Endothelial cell (in vitro differentiated cells): ENCODE measurements at regions not wholly inside any gene's neighbourhood (a gene's known extent, or its start where the extent isn't known, plus 50 kb on each side); places are given as distances from the start of the nearest gene placed in this dataset.
"Not testable (repeated sequence)": the region's sequence is repeated elsewhere in the genome, so short reads cannot be mapped to it uniquely, and the experiment has no call there.

ENCODE experiments used
- DNase-seq: peaks from one replicate; pipeline ENCODE4 v3.0.0; 2021; ENCODE audit warnings: low spot score
- H3K27ac Mint-ChIP-seq: one replicate; pipeline ENCODE4 v1.8.0; 2021; ENCODE audit warnings: mixed read lengths, inconsistent platforms; ENCODE audit not compliant: unreplicated experiment
- H3K27me3 Mint-ChIP-seq: one replicate; pipeline ENCODE4 v1.8.0; 2021; ENCODE audit warnings: mild to moderate bottlenecking, moderate library complexity, mixed read lengths, inconsistent platforms; ENCODE audit not compliant: unreplicated experiment
- H3K36me3 Mint-ChIP-seq: one replicate; pipeline ENCODE4 v1.8.0; 2021; ENCODE audit warnings: mild to moderate bottlenecking, low read depth, mixed read lengths, inconsistent platforms; ENCODE audit not compliant: unreplicated experiment
- H3K4me1 Mint-ChIP-seq: one replicate; pipeline ENCODE4 v1.8.0; 2021; ENCODE audit warnings: mild to moderate bottlenecking, mixed read lengths, inconsistent platforms; ENCODE audit not compliant: unreplicated experiment
- H3K4me3 Mint-ChIP-seq: one replicate; pipeline ENCODE4 v1.8.0; 2021; ENCODE audit warnings: mild to moderate bottlenecking, mixed read lengths, inconsistent platforms; ENCODE audit not compliant: unreplicated experiment
- H3K9me3 Mint-ChIP-seq: one replicate; pipeline ENCODE4 v1.8.0; 2021; ENCODE audit warnings: mixed read lengths, inconsistent platforms; ENCODE audit not compliant: unreplicated experiment
- TF ChIP-seq, protein P1 (sequence below): fragments of 200-600 bp; sonication (generic); IDR thresholded peaks from one replicate; pipeline ENCODE4 v1.5.0; 2021; ENCODE audit warnings: antibody characterized with exemption; ENCODE audit not compliant: unreplicated experiment

DNA sequence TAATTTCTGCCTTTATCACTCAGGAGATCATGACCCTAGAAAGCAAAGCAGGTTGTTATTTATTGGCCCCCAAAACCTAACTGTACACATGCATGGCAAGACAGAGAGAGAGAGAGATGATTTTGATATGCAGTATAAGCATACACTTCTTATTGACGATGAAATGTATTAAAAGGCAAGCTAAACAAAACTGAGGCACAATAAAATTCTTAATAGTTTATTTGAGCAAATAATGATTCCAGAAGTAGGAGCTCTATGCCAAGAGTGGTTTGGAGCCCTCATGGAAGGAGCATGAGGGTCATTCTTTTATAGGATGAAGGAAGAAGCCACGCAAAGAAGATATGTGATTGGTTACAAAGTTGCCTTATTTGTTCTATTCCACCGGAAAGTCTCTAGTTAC is 616.0 kb downstream of the FBXO15 start:
- peaks cover 5% of the 10 kb centered on the region for H3K4me1 Mint-ChIP-seq
- no peaks in the 10 kb centered on the region for H3K36me3 Mint-ChIP-seq
- no peak overlapping the region for H3K27ac Mint-ChIP-seq
- DNase-seq = no peak
- H3K27me3 Mint-ChIP-seq = peaks cover 2% of the 10 kb centered on the region
- TF ChIP-seq, protein P1, sequence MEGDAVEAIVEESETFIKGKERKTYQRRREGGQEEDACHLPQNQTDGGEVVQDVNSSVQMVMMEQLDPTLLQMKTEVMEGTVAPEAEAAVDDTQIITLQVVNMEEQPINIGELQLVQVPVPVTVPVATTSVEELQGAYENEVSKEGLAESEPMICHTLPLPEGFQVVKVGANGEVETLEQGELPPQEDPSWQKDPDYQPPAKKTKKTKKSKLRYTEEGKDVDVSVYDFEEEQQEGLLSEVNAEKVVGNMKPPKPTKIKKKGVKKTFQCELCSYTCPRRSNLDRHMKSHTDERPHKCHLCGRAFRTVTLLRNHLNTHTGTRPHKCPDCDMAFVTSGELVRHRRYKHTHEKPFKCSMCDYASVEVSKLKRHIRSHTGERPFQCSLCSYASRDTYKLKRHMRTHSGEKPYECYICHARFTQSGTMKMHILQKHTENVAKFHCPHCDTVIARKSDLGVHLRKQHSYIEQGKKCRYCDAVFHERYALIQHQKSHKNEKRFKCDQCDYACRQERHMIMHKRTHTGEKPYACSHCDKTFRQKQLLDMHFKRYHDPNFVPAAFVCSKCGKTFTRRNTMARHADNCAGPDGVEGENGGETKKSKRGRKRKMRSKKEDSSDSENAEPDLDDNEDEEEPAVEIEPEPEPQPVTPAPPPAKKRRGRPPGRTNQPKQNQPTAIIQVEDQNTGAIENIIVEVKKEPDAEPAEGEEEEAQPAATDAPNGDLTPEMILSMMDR = no peak
- H3K9me3 Mint-ChIP-seq = no peaks in the 10 kb centered on the region
- no peak overlapping the region for H3K4me3 Mint-ChIP-seq

DNA sequence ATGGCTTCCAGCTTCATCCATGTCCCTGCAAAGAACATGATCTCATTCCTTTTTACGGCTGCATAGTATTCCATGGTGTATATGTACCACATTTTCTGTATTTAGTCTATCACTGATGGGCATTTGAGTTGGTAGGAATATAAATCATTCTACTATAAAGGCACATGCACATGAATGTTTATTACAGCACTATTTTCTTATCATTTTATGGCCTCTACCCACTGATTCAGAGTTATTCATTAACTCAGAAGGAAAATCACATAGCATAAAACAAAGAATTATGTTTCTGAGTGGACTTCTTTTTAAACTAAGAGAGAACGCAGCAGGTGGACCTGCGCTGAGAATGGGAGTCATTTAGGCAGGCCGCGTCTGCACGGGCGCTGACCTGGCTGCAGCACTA is 619.6 kb downstream of the FBXO15 start:
- TF ChIP-seq, protein P1 = no peak
- no peaks in the 10 kb centered on the region for H3K4me1 Mint-ChIP-seq
- H3K27ac Mint-ChIP-seq = no peak overlapping the region
- H3K36me3 Mint-ChIP-seq = no peaks in the 10 kb centered on the region
- no peaks in the 10 kb centered on the region for H3K27me3 Mint-ChIP-seq
- DNase-seq = no peak
- H3K4me3 Mint-ChIP-seq = no peak overlapping the region
- H3K9me3 Mint-ChIP-seq = no peaks in the 10 kb centered on the region

DNA sequence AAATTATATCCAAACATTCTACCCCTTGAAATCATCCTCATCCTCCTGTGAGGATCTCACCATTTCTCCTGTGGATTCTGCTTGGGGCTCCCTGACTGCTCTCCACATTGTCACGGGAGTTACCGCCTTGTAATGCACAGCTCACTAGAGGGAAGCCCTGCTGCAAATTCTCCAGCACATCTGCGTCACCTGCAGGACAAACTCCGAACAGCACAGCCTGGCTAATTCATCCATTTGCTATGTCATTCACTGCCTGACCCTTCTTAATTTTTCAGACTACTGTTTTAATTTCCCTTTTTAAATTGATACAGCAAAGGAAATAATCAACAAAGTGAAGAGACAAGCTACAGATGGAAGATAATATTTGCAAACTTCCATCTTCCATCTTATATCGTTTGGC is 627.4 kb downstream of the FBXO15 start:
- no peaks in the 10 kb centered on the region for H3K4me1 Mint-ChIP-seq
- no peaks in the 10 kb centered on the region for H3K36me3 Mint-ChIP-seq
- peak; percentile 38 for DNase-seq
- peaks cover 1% of the 10 kb centered on the region for H3K27me3 Mint-ChIP-seq
- H3K27ac Mint-ChIP-seq = no peak overlapping the region
- no peak overlapping the region for H3K4me3 Mint-ChIP-seq
- TF ChIP-seq, protein P1 = peak; percentile 53
- H3K9me3 Mint-ChIP-seq = no peaks in the 10 kb centered on the region

DNA sequence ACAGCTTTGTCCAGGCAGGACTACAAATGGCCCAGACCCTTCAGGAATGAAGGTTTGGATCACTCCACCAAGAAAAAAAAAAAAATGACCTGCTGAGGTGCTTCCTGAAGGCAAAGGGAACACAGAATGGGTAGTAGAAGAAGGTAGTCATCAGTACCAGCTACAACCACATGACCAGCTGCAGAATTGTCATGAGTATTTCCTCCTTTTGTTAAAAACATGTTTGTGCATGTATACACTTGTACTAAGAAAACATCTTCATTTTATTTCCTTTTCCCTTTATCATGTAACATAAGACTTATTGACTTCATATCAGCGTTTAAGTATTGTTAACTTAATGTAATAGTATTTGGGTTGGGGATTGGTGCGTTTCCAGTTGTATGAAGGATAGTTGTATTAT is 631.6 kb downstream of the FBXO15 start:
- not testable (repeated sequence) for H3K36me3 Mint-ChIP-seq, H3K27ac Mint-ChIP-seq, H3K27me3 Mint-ChIP-seq, DNase-seq, H3K4me3 Mint-ChIP-seq, H3K9me3 Mint-ChIP-seq, H3K4me1 Mint-ChIP-seq

DNA sequence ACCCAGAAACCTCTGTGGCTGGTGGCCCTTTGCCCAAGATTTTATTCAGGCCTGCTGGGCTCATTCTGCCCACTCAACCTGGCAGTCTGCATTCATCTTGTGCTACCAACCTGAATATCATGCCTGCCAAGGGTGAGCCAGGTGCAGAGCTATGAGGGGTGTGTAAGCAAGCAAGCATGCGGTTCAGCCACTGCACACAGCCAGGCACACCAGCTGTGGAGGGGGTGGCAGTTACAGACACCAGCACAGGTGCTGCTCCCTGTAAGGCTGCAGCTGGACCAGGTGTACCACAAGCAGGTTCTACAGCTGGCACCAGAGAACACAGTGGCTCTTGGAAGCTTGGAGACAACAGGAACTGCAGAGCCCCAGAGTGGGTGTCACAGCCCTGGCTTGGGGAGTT is 633.2 kb downstream of the FBXO15 start:
- no peak overlapping the region for H3K4me3 Mint-ChIP-seq
- TF ChIP-seq, protein P1 = no peak
- H3K27ac Mint-ChIP-seq = no peak overlapping the region
- peaks cover 2% of the 10 kb centered on the region for H3K27me3 Mint-ChIP-seq
- H3K9me3 Mint-ChIP-seq = no peaks in the 10 kb centered on the region
- no peak for DNase-seq
- no peaks in the 10 kb centered on the region for H3K4me1 Mint-ChIP-seq
- H3K36me3 Mint-ChIP-seq = no peaks in the 10 kb centered on the region
